ENCODE measurements at regions not wholly inside any gene's neighbourhood (a gene's known extent, or its start where the extent isn't known, plus 50 kb on each side); places are given as distances from the start of the nearest gene placed in this dataset.
A peak's percentile ranks its signal among the peaks of the same experiment; 100 is the strongest.

DNA sequence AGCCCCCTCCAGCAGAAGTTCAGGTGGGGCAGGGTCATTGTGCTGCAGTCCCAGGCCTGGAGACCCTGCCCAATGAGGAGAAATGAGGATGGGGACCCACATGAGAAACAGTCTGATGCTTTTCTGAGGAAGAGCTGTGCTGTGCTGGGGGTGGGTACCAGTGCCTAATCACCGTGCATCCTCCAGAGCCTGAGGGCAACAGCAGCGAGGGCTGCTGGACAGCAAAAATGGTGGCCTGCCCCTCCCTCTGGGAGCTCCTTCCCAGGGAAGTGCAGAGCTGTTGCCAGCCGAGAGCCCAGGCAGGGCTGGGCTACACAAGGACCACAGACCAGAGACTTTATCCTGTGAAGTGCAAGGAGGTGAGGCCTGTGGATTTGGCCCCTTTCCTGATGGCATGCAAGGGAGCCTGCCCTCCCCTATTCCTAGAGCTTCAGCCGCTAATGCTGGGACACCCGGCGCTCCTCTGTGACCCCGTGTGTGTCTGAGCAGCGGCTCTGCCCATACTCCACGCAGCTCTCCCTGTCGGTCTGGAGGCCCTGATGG is 134.8 kb downstream of the DSEL start:
- 95 to 97% methylated on average over 9 to 10 of the region's 10 CpGs for WGBS, 2 experiments (ENCODE audit: insufficient coverage in 2 of 2)
- no peaks in the 10 kb centered on the region for H3K9me3 ChIP-seq (ENCODE audit: control insufficient read depth, low read length)
- H3K36me3 ChIP-seq (ENCODE audit: control insufficient read depth, insufficient read depth, low read length): no peaks in the 10 kb centered on the region
- H3K27ac ChIP-seq (ENCODE audit: low read depth, low read length, severe bottlenecking): no peak overlapping the region
- H3K4me3 ChIP-seq (ENCODE audit: extremely low read depth, insufficient read depth, low read length, poor library complexity, severe bottlenecking): no peak overlapping the region
- H3K4me1 ChIP-seq (ENCODE audit: control insufficient read depth, insufficient read depth, low read length, poor library complexity, severe bottlenecking): peaks cover 4% of the 10 kb centered on the region

DNA sequence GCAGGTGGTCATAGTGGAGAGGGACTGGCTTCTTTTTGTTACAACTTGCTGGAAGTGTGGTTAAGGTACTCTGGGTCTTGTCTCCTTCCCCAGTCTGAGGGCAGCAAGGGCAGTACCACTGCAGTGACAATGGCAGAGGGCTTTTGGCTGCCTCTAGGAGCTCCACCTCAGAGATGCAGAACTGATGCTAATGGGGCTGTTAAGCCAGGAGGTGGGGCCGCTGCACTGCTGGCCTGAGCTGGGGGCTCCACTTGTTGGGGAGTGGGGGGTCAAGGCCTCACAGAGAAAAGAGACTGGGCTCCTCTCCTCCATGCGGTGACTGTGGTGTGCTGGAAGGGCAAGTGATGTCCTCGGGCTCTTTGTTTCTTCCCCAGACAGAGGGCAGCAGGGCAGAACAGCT is 135.7 kb downstream of the DSEL start:
- no peak overlapping the region for H3K4me3 ChIP-seq (ENCODE audit: extremely low read depth, insufficient read depth, low read length, poor library complexity, severe bottlenecking)

DNA sequence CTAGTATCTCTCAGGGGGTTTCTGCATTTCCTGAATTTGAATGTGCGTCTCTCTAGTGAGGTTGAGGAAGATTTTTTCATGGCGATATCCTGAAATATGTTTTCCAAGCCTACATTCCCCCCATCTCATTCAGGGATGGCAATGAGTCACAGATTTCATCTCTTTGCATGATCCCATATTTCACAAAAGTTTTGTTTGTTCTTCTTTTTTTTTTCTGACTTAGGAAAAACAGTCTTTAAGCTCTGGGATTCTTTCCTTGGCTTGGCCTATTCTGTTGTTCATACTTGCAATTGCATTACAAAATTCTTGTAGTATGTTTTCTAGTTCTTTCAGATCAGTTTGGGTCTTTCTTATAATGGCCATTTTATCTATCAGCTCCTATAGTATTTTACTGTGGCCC is 136.5 kb downstream of the DSEL start:
- Histone ChIP-seq H3K4me3 (ENCODE audit: extremely low read depth, insufficient read depth, low read length, poor library complexity, severe bottlenecking) (no peak overlapping the region), H3K9me3 (ENCODE audit: control insufficient read depth, low read length) (no peaks in the 10 kb centered on the region), H3K4me1 (ENCODE audit: control insufficient read depth, insufficient read depth, low read length, poor library complexity, severe bottlenecking) (no peaks in the 10 kb centered on the region), H3K36me3 (ENCODE audit: control insufficient read depth, insufficient read depth, low read length) (no peaks in the 10 kb centered on the region), H3K27ac (ENCODE audit: low read depth, low read length, severe bottlenecking) (no peak overlapping the region)
- WGBS, 2 experiments (ENCODE audit: insufficient coverage in 2 of 2): no CpG with 5 or more reads among the region's 2 CpGs

More for the DNA sequence above, 135.7 kb downstream of the DSEL start:
- no peaks in the 10 kb centered on the region for H3K4me1 ChIP-seq (ENCODE audit: control insufficient read depth, insufficient read depth, low read length, poor library complexity, severe bottlenecking)
- H3K36me3 ChIP-seq (ENCODE audit: control insufficient read depth, insufficient read depth, low read length): no peaks in the 10 kb centered on the region
- 80 to 93% methylated on average over 1 to 3 of the region's 3 CpGs for WGBS, 2 experiments (ENCODE audit: insufficient coverage in 2 of 2)
- no peak overlapping the region for H3K27ac ChIP-seq (ENCODE audit: low read depth, low read length, severe bottlenecking)
- no peaks in the 10 kb centered on the region for H3K9me3 ChIP-seq (ENCODE audit: control insufficient read depth, low read length)

DNA sequence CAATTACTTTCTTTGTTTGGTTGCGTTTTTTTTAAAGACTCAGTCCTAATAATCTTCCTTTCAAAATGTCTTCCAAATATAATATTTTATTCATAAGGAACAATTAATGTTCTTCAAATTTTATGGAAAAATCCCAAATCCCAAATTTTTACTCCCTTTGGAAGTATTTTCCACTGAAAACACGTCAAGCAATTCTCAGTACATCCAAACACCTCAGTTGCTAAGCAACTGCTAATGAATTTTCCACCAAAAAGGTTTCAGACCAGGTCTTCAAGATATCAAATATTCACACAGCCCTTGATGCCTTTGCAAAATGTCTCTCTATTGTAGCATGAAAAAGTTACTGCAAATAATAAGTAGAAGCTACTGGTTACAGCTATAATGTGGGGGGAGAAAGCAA is 140.1 kb downstream of the DSEL start:
- Histone ChIP-seq H3K4me1 (ENCODE audit: control insufficient read depth, insufficient read depth, low read length, poor library complexity, severe bottlenecking) (no peaks in the 10 kb centered on the region), H3K36me3 (ENCODE audit: control insufficient read depth, insufficient read depth, low read length) (no peaks in the 10 kb centered on the region), H3K4me3 (ENCODE audit: extremely low read depth, insufficient read depth, low read length, poor library complexity, severe bottlenecking) (no peak overlapping the region), H3K9me3 (ENCODE audit: control insufficient read depth, low read length) (no peaks in the 10 kb centered on the region), H3K27ac (ENCODE audit: low read depth, low read length, severe bottlenecking) (no peak overlapping the region)
- 67 to 82% methylated on average over 1 of the region's 2 CpGs for WGBS, 2 experiments (ENCODE audit: insufficient coverage in 2 of 2)

DNA sequence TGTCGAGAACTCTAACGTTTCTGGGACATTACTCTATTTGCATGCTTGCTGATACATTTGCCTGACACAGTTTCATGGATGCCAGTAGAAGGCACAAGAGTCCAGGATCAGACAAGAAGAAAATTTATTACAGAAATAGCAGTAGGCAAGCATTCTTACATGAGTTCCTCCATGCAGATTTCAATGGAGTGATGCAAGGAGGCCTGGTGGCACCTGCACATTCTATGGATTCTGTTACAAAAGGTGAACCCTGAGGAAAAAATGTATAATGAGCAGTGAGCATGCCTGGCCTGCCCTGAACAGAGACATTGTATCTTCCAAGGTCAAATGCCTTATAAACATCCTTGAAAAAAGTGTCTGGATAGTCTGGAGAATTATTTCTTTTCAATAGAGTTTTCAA is 142.9 kb downstream of the DSEL start:
- 87% methylated on average over 2 of the region's 2 CpGs; no CpG with 5 or more reads in 1 of the 2 experiments for WGBS, 2 experiments (ENCODE audit: insufficient coverage in 2 of 2)
- no peaks in the 10 kb centered on the region for H3K9me3 ChIP-seq (ENCODE audit: control insufficient read depth, low read length)
- H3K27ac ChIP-seq (ENCODE audit: low read depth, low read length, severe bottlenecking): no peak overlapping the region
- no peaks in the 10 kb centered on the region for H3K4me1 ChIP-seq (ENCODE audit: control insufficient read depth, insufficient read depth, low read length, poor library complexity, severe bottlenecking)
- H3K4me3 ChIP-seq (ENCODE audit: extremely low read depth, insufficient read depth, low read length, poor library complexity, severe bottlenecking): no peak overlapping the region
- H3K36me3 ChIP-seq (ENCODE audit: control insufficient read depth, insufficient read depth, low read length): no peaks in the 10 kb centered on the region

DNA sequence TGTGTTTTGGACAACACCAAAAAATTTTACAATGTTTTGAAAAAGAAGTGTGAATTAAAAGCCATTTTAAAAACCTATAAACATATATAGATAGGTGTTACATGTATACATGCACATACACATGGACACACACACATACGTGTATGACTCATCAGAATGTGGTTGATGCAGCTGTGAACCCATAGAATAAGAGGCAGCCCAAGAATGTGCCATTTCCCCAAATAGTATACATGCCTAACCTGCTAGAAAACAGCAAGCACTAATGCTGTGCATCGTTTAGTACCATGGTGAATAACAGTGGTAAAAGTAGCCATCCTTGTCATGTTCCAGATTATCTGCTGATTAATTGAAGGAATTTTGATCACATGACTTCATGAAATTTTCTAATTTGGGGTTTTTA is 149.0 kb downstream of the DSEL start:
- Histone ChIP-seq H3K36me3 (ENCODE audit: control insufficient read depth, insufficient read depth, low read length) (no peaks in the 10 kb centered on the region), H3K4me3 (ENCODE audit: extremely low read depth, insufficient read depth, low read length, poor library complexity, severe bottlenecking) (no peak overlapping the region), H3K27ac (ENCODE audit: low read depth, low read length, severe bottlenecking) (no peak overlapping the region), H3K9me3 (ENCODE audit: control insufficient read depth, low read length) (no peaks in the 10 kb centered on the region), H3K4me1 (ENCODE audit: control insufficient read depth, insufficient read depth, low read length, poor library complexity, severe bottlenecking) (peaks cover 2% of the 10 kb centered on the region)
- no CpG with 5 or more reads among the region's 2 CpGs for WGBS, 2 experiments (ENCODE audit: insufficient coverage in 2 of 2)

DNA sequence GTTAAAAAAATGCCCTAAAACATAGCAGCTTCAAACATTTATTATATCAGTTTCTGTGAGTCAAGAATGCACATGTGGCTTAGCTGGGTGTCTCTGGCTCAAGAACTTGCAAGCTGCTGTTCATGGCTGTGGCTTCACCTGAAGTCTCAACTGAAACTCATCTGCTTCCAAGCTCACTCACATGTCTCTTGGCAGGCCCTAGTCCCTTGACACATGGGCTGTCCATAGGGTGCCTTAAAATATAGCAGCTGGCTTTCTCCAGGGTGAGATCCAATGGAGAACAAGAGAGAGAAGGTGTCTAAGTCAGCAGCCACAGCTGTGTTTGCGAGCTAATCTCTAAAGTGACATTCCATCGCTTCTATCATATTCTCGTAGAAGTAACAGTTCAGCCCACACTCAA is 152.8 kb downstream of the DSEL start:
- no peaks in the 10 kb centered on the region for H3K36me3 ChIP-seq (ENCODE audit: control insufficient read depth, insufficient read depth, low read length)
- H3K4me3 ChIP-seq (ENCODE audit: extremely low read depth, insufficient read depth, low read length, poor library complexity, severe bottlenecking): no peak overlapping the region
- H3K27ac ChIP-seq (ENCODE audit: low read depth, low read length, severe bottlenecking): no peak overlapping the region
- H3K4me1 ChIP-seq (ENCODE audit: control insufficient read depth, insufficient read depth, low read length, poor library complexity, severe bottlenecking): peaks cover 14% of the 10 kb centered on the region
- peaks cover 8% of the 10 kb centered on the region for H3K9me3 ChIP-seq (ENCODE audit: control insufficient read depth, low read length)
- no CpG with 5 or more reads among the region's 3 CpGs for WGBS, 2 experiments (ENCODE audit: insufficient coverage in 2 of 2)

DNA sequence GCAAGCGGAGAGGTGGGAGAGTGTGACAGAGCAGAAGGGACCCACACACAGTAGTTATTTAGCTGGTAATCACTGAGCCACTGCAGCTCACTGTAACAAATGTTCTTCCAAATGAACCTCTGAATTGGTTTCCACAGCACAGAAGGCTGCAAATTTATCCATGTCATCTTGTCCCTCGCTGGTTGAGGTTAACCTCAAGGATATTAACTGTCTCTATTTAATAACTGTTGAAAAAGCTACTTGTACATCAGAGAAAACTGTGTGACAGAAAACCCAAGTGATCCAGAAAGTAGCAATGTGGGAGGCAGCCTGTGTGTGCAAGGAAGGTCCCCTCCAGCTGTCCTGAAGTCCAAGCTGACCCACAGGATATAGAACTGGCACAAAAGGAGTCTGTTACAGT is 153.6 kb downstream of the DSEL start:
- Histone ChIP-seq H3K36me3 (ENCODE audit: control insufficient read depth, insufficient read depth, low read length) (no peaks in the 10 kb centered on the region), H3K27ac (ENCODE audit: low read depth, low read length, severe bottlenecking) (no peak overlapping the region), H3K4me3 (ENCODE audit: extremely low read depth, insufficient read depth, low read length, poor library complexity, severe bottlenecking) (no peak overlapping the region), H3K4me1 (ENCODE audit: control insufficient read depth, insufficient read depth, low read length, poor library complexity, severe bottlenecking) (peaks cover 14% of the 10 kb centered on the region), H3K9me3 (ENCODE audit: control insufficient read depth, low read length) (peaks cover 9% of the 10 kb centered on the region)
- 82 to 90% methylated on average over 1 of the region's 2 CpGs for WGBS, 2 experiments (ENCODE audit: insufficient coverage in 2 of 2)

DNA sequence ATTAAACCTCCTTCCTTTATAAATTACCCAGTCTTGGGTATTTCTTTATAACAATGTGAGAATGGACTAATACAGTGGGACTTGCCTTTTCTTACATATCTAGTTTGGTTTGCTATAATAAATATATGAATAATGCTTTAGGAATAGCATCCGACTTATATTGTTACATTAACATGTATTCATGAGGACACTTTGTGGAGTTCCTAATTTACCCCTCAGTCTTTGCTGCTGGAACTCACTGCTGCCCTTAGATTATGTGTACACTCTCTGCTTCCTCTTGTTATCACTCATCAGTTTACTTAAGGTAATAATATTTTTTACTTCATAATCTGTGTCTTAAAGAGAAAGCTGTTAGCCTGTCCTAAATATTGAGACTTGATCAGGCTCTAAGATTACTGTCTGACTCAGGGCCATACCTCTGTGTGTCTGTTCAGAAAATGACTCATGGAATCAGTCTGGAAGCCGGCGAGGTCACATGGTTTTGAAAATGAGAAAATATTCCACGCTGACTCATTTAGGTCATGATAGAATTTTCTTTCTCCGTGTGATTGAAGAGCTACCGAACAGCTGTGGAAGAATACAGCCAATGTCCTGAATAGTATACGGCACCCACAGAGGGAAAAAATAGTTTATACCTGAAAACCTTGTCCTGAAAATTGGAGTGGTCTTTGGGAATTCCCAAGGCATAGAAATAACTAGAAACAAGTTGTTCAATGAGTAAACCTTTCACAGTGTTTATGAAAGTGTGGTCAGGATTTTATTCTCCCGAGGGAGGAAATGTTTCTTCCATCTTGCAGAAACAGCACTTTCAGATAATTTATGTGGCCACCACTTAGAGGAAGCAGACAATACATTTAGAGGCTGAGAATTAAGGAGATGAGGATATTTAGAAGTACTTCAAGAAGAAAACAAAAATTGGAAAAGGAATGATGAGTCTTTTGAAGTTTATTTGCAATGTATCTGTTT is 156.4 kb downstream of the DSEL start:
- peak overlapping the region; percentile 94 for H3K27ac ChIP-seq (ENCODE audit: low read depth, low read length, severe bottlenecking)
- no peaks in the 10 kb centered on the region for H3K36me3 ChIP-seq (ENCODE audit: control insufficient read depth, insufficient read depth, low read length)
- peaks cover 14% of the 10 kb centered on the region for H3K4me1 ChIP-seq (ENCODE audit: control insufficient read depth, insufficient read depth, low read length, poor library complexity, severe bottlenecking)
- no peak overlapping the region for H3K4me3 ChIP-seq (ENCODE audit: extremely low read depth, insufficient read depth, low read length, poor library complexity, severe bottlenecking)
- 74 to 83% methylated on average over 5 to 6 of the region's 8 CpGs for WGBS, 2 experiments (ENCODE audit: insufficient coverage in 2 of 2)
- H3K9me3 ChIP-seq (ENCODE audit: control insufficient read depth, low read length): peaks cover 9% of the 10 kb centered on the region

DNA sequence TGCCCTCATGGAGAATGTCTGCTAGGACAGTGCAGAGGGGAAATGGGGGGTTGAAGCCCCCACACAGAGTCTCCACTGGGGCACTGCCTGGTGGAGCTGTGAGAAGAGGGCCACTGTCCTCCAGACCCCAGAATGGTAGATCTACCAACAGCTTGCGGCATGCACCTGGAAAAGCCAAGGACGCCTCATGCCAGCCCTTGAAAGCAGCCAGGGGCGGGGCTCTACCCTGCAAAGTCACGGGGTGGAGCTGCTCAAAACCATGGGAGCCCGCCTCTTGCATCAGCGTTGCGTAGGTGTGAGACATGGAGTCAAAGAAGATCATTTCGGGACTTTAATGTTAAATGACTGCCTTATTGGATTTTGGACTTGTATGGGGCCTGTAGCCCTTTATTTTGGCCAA is 157.6 kb downstream of the DSEL start:
- Histone ChIP-seq H3K4me1 (ENCODE audit: control insufficient read depth, insufficient read depth, low read length, poor library complexity, severe bottlenecking) (peaks cover 14% of the 10 kb centered on the region), H3K36me3 (ENCODE audit: control insufficient read depth, insufficient read depth, low read length) (no peaks in the 10 kb centered on the region), H3K4me3 (ENCODE audit: extremely low read depth, insufficient read depth, low read length, poor library complexity, severe bottlenecking) (no peak overlapping the region), H3K9me3 (ENCODE audit: control insufficient read depth, low read length) (peaks cover 9% of the 10 kb centered on the region), H3K27ac (ENCODE audit: low read depth, low read length, severe bottlenecking) (no peak overlapping the region)
- WGBS, 2 experiments (ENCODE audit: insufficient coverage in 2 of 2): 90 to 95% methylated on average over 7 to 8 of the region's 8 CpGs

DNA sequence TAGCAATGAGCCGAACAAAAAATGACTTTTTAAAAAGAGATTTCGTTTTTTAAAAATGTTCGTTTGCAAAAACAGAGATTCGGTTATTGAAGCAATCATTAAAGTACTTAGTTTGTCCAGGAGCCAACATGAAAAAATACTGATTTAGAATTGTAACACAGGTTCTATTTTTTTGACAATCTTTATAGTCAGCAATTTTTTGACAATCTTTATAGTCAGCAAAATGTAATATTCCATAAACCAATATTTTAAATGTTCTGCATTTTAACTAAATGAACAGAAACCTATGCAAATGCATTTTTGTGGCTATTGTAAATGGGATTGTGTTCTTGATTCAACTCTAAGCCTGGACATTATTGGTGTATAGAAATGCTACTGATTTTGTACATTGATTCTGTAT is 161.8 kb downstream of the DSEL start:
- H3K4me3 ChIP-seq (ENCODE audit: extremely low read depth, insufficient read depth, low read length, poor library complexity, severe bottlenecking): no peak overlapping the region
- H3K4me1 ChIP-seq (ENCODE audit: control insufficient read depth, insufficient read depth, low read length, poor library complexity, severe bottlenecking): no peaks in the 10 kb centered on the region
- no peak overlapping the region for H3K27ac ChIP-seq (ENCODE audit: low read depth, low read length, severe bottlenecking)
- peaks cover 9% of the 10 kb centered on the region for H3K9me3 ChIP-seq (ENCODE audit: control insufficient read depth, low read length)
- WGBS, 2 experiments (ENCODE audit: insufficient coverage in 2 of 2): 79% methylated on average over 3 of the region's 4 CpGs; no CpG with 5 or more reads in 1 of the 2 experiments
- H3K36me3 ChIP-seq (ENCODE audit: control insufficient read depth, insufficient read depth, low read length): no peaks in the 10 kb centered on the region
